ENCODE measurements at regions not wholly inside any gene's neighbourhood (a gene's known extent, or its start where the extent isn't known, plus 50 kb on each side); places are given as distances from the start of the nearest gene placed in this dataset.
"Not testable (repeated sequence)": the region's sequence is repeated elsewhere in the genome, so short reads cannot be mapped to it uniquely, and the experiment has no call there.

DNA sequence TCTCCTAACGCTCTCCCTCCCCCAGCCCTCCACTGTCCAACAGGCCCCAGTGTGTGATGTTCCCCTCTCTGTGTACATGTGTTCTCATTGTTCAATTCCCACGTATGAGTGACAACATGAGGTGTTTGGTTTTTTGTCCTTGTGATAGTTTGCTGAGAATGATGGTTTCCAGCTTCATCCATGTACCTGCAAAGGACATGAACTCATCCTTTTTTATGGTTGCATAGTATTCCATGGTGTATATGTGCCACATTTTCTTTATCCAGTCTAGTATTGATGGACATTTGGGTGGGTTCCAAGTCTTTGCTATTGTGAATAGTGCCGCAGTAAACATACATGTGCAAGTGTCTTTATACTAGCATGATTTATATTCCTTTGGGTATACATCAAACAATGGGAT is 347.4 kb downstream of the MAGEE1 start:
- DNase-seq (ENCODE audit: low read depth): not testable (repeated sequence)

DNA sequence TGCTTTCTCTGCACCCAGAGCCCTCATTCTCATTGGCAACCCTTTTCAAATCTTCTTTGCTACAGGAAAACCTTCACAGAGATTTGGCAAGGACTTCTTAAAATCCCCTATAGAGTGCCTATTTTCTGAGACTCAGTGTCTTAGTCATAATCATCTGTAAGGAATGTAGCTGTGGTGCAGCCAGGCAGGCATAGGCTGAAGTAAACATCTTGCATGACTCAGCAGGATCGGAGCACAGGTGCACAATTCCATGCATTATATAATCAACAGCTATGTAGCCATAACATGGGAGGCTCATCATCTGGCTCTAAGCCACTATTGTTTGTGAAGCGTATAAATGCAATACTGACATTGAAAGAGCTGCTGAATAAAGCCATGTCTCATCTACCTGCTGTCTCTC is 368.8 kb downstream of the MAGEE1 start:
- no peak for DNase-seq (ENCODE audit: low read depth)

DNA sequence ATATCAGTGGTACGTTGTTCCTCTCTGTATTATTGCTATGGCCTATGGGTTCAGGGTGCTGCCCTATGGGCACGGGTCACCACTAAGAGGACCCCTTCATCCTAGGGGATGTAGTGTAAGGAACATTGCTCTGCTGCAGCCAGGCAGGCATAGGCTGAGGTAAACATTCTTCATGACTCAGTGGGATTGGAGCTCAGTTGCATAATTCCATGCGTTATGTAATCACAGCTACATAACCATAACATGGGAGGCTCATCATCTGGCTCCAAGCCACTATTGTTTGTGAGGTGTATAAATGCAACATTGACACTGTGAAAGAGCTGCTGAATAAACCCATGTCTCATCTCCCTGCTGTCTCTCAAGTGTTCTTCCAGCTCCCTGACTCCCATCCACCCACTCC is 375.2 kb downstream of the MAGEE1 start:
- no peak for DNase-seq (ENCODE audit: low read depth)

DNA sequence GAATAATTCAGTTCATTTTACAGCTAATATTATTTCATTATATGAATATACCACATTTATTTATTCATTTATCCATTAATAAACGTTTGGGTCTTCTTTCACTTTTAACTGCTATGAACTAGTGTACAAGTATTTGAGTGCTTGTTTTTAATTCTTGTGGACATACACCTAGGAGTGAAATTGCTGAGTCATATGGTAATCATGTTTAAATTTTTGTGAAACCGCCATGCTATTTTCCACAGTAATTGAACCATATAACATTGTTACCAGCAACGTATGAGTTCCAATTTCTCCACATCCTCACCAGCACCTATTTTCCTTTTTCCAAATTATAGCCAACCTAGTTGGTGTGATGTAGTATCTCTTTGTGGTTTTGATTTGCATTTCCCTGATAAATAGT is 388.2 kb downstream of the MAGEE1 start:
- no peak for DNase-seq (ENCODE audit: low read depth)

DNA sequence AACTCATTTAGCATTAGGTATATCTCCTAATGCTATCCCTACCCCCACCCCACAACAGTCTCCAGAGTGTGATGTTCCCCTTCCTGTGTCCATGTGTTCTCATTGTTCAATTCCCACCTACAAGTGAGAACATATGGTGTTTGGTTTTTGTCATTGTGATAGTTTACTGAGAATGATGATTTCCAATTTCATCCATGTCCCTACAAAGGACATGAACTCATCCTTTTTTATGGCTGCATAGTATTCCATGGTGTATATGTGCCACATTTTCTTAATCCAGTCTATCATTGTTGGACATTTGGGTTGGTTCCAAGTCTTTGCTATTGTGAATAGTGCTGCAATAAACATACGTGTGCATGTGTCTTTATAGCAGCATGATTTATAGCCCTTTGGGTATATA is 389.8 kb downstream of the MAGEE1 start:
- not testable (repeated sequence) for DNase-seq (ENCODE audit: low read depth)

DNA sequence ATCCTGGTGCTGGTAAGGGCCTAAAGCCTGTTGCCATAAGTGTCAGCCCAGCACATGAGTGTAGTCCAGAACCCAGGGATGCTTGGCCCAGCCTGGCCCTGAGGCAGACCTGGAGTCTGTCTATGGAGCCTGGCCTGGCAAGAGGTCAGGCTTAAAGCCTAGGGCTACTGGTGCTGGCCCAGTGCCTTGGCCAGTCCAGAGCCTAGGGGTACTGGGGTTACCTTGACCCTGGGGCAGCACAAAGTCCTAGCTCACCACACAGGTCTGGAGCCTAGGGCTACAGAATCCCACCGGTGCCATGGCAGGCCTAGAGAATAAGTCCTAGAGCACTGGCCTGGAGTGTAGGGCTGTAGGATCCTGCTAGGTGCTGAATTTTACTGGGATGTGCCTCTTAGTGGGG is 393.8 kb downstream of the MAGEE1 start:
- DNase-seq (ENCODE audit: low read depth): no peak

DNA sequence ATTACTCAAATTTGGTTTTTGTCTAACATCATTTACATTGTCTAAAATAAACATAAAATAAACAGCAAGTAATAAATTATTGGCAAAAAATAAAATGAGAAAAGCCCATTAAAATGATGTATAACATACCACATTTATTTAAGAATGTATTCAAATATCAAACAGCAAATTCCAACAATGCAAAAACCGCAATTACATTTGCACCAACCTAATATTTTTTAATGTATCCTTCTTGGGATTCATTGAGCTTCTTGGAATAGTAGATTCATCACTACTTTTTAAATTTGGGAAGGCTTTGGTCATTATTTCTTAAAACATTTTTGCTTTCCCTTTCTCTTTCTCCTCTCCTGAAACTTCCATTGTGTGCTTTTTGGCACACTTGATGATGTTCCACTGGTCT is 400.2 kb downstream of the MAGEE1 start:
- DNase-seq (ENCODE audit: low read depth): no peak

DNA sequence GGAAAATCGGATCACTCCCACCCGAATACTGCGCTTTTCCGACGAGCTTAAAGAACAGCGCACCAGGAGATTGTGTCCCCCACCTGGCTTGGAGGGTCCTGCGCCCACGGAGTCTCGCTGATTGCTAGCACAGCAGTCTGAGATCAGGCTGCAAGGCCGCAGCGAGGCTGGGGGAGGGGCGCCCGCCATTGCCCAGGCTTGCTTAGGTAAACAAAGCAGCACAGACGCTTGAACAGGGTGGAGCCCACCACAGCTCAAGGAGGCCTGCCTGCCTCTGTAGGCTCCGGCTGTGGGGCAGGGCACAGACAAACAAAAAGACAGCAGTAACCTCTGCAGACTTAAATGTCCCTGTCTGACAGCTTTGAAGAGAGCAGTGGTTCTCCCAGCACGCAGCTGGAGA is 413.4 kb downstream of the MAGEE1 start:
- DNase-seq (ENCODE audit: low read depth): not testable (repeated sequence)

DNA sequence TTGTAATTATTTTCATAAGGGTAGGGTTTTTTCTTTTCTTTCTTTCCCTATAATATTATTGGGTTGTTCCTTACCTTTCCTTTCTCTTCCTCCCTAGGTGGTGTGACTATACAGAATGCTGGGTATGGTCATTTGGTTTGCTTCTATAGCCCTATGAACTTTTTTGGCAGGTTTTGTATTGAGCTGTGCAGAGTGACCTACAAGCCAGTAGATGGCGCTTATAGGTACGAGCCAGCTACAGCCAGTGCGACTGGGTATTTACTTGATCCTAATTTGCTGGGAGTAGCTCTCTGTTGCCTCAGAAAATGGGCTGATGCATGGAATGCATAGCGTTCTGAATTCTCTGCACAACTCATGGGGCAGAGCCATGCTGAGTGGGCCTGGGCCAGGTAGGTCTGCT is 423.3 kb downstream of the MAGEE1 start:
- DNase-seq (ENCODE audit: low read depth): no peak

DNA sequence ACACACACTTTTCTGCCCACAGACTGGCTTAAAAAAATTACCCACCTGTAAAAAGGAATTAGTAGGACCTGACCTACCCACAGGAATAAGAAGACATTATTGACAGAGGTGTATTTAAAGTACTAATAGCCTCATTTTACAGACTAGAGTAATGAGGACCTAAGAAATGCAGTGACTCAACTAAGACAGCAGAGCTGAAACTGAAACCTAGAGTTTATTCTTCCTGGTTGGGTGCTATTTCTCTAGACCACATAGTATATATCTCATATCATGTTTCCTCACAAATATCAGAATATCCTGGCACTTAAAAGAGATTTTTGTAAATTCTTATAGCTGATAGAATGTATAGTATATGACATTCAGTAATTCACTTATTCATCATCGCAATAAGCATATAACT is 435.0 kb downstream of the MAGEE1 start:
- no peak for DNase-seq (ENCODE audit: low read depth)

DNA sequence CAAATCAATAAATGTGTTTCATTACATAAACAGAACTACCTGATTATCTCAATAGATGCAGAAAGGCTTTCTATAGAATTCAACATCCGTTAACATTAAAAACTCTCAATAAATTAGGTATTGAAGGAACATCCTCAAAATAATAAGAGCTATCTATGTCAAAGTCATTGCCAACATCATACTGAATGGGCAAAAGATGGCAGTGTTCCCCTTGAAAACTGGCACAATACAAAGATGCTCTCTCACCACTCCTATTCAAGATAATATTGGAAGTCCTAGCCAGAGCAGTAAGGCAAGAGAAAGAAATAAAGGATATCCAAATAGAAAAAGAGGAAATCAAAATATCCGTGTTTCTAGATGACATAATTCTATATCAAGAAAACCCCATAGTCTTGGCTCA is 466.4 kb downstream of the MAGEE1 start:
- no peak for DNase-seq (ENCODE audit: low read depth)

DNA sequence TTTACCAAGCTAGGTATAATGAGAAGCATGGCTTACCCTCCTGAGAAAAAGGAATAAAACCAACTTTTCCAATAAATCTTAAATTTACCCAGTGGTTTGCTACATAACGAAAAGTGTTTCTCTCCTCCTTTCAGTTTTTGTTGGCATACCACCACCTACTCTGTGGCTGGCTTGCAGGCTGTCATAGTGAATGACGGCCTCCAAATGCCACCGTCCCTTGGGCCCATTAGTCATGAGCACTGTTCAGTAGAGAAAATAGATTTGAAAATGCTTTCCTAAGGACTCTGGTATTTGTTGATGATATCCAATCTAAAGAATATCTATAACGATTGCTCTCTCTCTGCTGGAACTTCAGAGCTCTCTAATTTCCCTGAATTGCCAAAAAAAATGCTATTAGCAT is 488.3 kb downstream of the MAGEE1 start:
- no peak for DNase-seq (ENCODE audit: low read depth)

DNA sequence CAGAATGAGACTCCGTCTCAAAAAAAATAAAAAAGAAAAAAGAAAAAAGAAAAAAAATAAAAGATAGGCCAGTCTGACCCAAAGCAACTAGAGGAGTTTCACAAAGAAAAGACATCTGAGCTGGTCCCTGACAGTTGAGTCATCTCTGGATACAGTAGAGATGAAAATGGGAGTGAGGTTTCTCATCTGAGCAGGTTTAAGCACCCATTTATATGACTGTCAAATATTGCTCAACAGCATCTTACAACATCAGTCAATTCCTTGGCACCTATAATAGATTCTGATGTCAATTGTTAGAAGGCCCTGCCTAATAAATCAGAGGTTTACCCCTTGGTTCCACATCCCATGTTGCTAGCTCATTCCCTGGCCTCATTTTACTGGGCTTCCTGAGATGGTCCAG is 490.5 kb downstream of the MAGEE1 start:
- DNase-seq (ENCODE audit: low read depth): no peak

DNA sequence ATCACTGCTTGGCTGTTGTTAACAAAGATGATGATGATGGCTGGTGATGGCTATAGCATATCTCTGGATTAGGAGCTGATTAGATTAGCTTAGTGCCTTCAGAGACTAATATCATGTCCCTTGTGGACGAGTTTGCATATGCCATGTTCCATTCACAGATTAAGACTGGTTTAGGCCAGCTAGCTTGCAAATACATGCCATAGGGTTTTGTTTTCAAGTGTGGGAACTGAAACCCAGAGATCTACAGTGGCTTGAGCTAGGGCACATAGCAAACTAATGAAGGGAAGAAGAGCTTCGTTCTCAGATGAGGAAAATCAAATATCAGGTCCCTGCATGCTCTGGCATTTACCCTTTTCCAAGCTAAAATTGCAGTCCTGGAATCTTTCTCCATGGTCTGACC is 492.3 kb downstream of the MAGEE1 start:
- no peak for DNase-seq (ENCODE audit: low read depth)

DNA sequence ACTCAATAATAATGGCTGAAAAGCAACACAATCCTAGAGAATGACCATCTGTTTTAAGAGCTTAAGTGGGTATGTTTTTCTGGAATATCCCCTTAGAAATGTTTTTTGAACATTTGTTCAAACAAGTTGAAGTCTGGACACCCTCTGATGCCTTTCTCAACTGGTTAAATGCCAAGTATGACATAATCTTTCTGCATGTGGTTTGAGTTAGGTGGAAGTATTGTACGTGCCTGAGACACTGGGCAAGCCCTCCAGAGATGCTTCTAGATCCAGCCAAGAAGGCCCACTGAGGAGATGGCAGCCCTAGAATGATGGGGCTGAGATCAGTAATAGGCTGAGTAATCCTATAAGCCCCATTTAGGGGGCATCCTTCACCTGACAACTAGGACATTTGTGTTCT is 493.1 kb downstream of the MAGEE1 start:
- DNase-seq (ENCODE audit: low read depth): no peak

DNA sequence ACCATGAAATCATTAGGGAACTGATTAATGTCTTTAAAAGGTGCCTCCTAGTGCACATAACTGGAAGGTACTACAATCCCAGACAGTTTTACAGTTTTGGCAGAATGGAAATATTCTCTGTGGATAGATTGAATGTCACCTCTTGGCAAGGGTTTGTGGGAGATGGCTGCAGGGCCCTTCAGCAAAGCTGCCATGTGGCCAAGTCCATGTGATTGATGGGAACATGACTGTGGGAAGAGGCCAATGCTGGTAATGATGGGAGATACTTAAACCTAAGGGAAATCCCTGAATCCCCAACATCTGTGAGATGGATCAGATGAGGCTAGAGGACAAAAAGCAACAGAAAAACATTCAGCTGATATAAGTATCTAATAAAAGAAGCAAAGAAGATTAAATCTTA is 493.7 kb downstream of the MAGEE1 start:
- no peak for DNase-seq (ENCODE audit: low read depth)

DNA sequence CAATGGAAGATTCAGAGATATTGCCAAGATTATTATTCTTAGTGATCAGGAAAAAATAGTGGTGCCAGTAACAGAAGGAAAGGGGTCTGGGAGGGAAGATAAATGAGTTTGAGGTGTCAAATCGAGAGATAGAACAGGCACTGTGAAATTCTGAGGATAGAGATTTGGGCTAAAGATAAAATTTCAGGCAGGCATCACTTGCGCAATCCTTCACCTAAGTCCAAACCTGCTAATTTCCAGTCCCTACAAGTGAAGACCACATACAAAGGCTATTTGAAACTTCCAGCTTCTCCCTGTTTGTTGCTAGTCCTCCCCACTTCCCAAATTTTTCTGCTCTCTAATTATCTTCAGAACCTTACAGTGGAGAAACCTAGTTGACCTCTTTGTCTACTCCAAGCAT is 494.6 kb downstream of the MAGEE1 start:
- DNase-seq (ENCODE audit: low read depth): no peak

DNA sequence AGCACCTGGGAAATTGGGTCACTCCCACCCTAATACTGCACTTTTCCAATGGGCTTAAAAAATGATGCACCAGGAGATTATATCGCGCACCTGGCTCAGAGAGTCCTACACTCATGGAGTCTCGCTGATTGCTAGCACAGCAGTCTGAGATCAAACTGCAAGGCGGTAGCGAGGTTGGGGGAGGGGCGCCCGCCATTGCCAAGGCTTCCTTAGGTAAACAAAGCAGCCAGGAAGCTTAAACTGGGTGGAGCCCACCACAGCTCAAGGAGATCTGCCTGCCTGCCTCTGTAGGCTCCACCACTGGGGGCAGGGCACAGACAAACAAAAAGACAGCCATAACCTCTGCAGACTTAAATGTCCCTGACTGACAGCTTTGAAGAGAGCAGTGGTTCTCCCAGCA is 497.1 kb downstream of the MAGEE1 start:
- DNase-seq (ENCODE audit: low read depth): not testable (repeated sequence)

DNA sequence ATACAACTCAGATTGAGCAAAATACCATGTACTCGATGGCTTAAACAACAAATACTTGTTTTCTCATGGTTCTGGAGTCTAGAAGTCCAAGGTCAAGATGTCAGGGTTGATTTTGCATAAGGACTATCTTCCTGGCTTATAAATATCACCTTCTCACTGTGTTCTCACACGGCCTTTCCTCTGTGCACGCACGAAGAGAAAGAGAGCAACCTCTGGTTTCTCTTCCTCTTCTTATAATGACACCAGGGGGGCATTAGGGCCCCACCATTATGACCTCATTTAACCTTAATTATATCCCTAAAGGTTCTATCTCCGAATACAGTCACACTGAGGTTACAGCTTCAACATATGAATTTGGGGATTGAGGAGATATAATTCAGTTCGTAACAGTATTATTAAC is 504.0 kb downstream of the MAGEE1 start:
- DNase-seq (ENCODE audit: low read depth): no peak

DNA sequence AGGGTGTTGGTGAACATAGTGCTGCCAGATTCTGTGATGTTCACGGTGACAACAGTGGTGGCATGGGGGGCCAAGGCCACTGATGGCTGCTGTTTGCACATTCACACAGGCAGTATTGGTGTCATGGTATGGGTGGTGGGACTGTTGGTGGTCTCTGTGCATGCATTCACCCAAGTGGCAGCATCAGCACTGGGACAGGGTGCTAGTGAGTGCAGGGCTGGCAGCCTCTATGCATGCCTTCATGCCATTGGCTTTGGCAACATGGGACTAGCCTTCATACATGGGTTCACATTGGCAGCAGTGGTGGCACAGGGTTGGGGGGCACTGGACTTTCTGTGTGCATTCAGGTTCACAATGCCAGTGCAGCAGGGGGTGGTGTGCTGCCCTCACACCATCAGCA is 489.7 kb upstream of the FGF16 start:
- DNase-seq (ENCODE audit: low read depth): no peak

DNA sequence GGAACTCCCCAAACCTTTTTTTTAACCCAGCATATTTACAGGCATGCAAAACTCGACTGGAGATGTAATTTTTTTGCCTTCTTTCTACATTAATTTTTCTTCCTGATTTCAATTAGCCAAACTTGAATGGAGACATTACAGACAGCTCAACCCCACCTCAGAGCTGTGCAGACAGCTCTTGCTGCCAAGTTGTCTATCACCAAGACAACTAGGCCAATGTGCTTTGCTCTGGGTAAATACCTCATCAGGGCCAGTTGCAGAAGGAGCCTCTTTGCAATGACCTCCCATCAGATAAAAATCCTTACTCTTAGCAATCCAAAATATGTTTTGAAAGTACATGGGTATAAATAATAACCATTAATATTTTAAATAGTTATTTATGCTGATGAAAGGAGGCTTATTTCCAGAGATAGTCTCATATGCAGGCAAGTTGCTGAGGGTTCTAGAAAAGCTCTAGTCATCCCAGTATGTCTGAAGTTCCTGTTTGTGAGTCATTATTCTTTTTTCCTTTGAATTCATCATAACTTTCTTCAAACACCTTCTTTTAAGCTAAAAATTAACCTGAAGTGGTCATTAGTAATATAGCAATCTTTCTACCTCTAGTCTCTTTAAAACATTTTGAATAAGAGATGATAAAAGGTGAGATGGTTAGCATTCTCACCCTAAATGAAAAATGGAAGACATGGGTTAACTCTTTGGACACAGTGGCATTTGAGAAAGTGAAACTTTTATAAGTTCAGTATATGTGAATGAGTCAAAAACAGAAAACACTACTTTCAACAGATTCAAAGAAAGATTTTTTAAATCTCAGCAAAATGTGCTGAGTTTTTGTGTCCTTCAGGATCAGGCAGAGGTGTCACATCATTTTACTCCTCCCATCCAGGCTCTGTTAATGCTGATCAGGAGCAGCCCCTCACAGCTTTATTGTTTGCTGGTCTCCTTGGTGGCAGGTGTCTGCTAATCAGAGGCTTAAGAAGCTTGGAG is 475.5 kb upstream of the FGF16 start:
- DNase-seq (ENCODE audit: low read depth): no peak

DNA sequence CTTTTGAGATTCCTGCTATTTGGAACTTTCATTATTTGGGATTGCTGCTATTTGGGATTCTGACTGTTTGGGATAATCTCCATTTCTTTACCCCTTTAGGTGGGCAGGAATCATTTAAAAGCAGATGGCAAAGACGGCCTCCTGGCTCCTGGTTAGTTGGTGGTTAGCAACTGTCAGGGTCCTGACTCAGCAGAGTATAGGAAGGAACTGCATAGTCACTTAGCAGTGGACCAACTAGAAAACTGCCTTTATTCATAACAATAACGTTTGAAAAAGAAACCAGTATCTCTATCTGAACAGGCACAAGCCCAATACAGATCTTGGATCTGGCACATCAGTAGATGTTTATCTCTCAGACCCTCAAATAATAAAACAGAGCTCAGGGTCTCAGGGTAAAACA is 469.7 kb upstream of the FGF16 start:
- DNase-seq (ENCODE audit: low read depth): no peak

DNA sequence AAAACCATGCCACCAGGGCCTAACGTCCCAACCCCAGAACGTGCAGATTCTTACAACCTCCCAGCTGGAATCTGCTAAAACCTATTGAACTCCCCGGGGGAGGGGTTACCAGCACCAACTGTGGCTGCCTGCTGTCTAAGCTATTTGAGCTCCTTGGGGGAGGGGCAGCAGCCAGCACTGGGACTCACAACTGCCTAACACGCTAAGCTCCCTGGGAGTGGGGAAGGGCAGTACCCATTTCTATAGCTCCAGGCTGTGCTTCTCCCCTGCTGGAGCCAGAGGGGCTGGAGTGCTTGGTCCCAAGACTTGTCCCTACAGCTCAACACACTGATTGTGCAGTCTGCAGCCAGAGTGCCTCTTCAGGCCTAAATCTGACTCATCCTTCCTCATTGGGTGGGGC is 459.8 kb upstream of the FGF16 start:
- no peak for DNase-seq (ENCODE audit: low read depth)

DNA sequence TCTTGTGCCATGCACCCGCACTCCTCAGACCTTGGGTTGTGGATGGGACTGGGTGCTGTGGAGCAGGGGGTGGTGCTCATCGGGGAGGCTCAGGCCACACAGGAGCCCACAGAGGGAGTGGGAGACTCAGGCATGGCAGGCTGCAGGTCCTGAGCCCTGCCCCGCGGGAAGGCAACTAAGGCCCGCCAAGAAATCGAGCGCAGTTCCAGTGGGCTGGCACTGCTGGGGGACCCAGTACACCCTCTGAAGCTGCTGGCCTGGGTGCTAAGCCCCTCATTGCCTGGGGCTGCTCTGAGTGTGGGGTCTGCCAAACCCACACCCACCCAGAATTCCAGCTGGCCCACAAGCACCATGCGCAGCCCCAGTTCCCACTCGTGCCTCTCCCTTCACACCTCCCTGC is 450.5 kb upstream of the FGF16 start:
- DNase-seq (ENCODE audit: low read depth): no peak
